Spleen (tissue), 11 donors: ENCODE measurements at regions not wholly inside any gene's neighbourhood (a gene's known extent, or its start where the extent isn't known, plus 50 kb on each side); places are given as distances from the start of the nearest gene placed in this dataset.

ENCODE experiments used
- DNase-seq: peaks from one replicate; pipeline ENCODE4 v3.0.0-alpha.2; 2020
- H3K27ac ChIP-seq, 8 donors: fragments of 200-600 bp; sonication (generic) in 7 of 8; 1 replicate in 4 of 8; 2 replicates in 4 of 8; pipeline versions ENCODE4 v1.5.0 to v1.8.0; 2016 to 2021; ENCODE audit warnings: inconsistent platforms in 4 of 8, mild to moderate bottlenecking in 4 of 8, moderate library complexity in 1 of 8
- H3K27me3 ChIP-seq, 7 donors: fragments of 200-600 bp; sonication (generic) in 6 of 7; replicated peaks in 1 of 7; 1 replicate in 4 of 7; 2 replicates in 3 of 7; pipeline versions ENCODE4 v1.5.0 to v1.8.0; 2016 to 2021; ENCODE audit warnings: inconsistent platforms in 3 of 7, mild to moderate bottlenecking in 1 of 7
- H3K36me3 ChIP-seq, 6 donors: fragments of 200-600 bp; sonication (generic) in 5 of 6; 1 replicate in 4 of 6; 2 replicates in 2 of 6; pipeline versions ENCODE4 v1.5.0 to v1.8.0; 2016 to 2021; ENCODE audit warnings: inconsistent platforms in 2 of 6
- H3K4me1 ChIP-seq, 6 donors: fragments of 200-600 bp; sonication (generic) in 5 of 6; 1 replicate in 3 of 6; 2 replicates in 3 of 6; pipeline versions ENCODE4 v1.5.0 to v1.8.0; 2016 to 2021; ENCODE audit warnings: inconsistent platforms in 3 of 6
- H3K4me3 ChIP-seq, 8 donors: fragments of 200-600 bp; sonication (generic) in 7 of 8; 1 replicate in 4 of 8; 2 replicates in 4 of 8; pipeline versions ENCODE4 v1.5.0 to v1.8.0; 2016 to 2021; ENCODE audit warnings: inconsistent platforms in 4 of 8, mild to moderate bottlenecking in 4 of 8, moderate library complexity in 2 of 8
- H3K9me3 ChIP-seq, 8 donors: fragments of 200-600 bp; sonication (generic) in 7 of 8; 1 replicate in 4 of 8; 2 replicates in 4 of 8; pipeline versions ENCODE4 v1.5.0 to v1.8.0; 2016 to 2021; ENCODE audit warnings: inconsistent platforms in 4 of 8
- POLR2A ChIP-seq, 3 donors: fragments of 450-650 bp; IDR thresholded peaks; one replicate each; pipeline ENCODE4 v1.5.1; 2017; ENCODE audit warnings: antibody characterized with exemption in 3 of 3, mild to moderate bottlenecking in 1 of 3
- POLR2AphosphoS5 ChIP-seq, 3 donors: sonication (generic); formaldehyde crosslinking; IDR thresholded peaks; one replicate each; pipeline ENCODE4 v1.5.1; 2017; ENCODE audit warnings: antibody characterized with exemption in 3 of 3
- WGBS, 5 donors: extraction: QIAGEN DNeasy Blood & Tissue Kit in 3 of 5; methylation state at CpG; one replicate each; pipeline versions ENCODE4 v1.1.5 to v1.1.7; 2013 to 2018; 5-methylcytosine and 5-hydroxymethylcytosine counted together
- intact Hi-C: fragments of 100-400 bp; cut with DNase I; formaldehyde crosslinking; loops from one replicate; pipeline ENCODE4 v1.15.0; 2023; ENCODE audit warnings: low total_unique reads
- TF ChIP-seq, protein P1 (sequence below), 11 experiments: fragments of 200-600 bp in 7 of 11; fragments of 450-650 bp in 4 of 11; sonication (generic) in 4 of 11; IDR thresholded peaks in 8 of 11; conservative IDR thresholded peaks in 3 of 11; 1 replicate in 7 of 11; 2 replicates in 4 of 11; pipeline versions ENCODE4 v1.4.0 to v1.8.0; 2016 to 2021; ENCODE audit warnings: antibody characterized with exemption in 11 of 11, inconsistent platforms in 4 of 11, mild to moderate bottlenecking in 1 of 11
- donor health status: healthy with polysubstance abuse.
- donor health status: DM: no; HTN: no; CAD: no; lungs with moderate emphysema.
- donor health status: DM: no; HTN: no; CAD: no.
- donor health status: Bipolar disorder and iron deficiency.
- donor health status: healthy.
- donor health status: DM: no; HTN: no; CAD: no.
- donor health status: DM: yes; HTN: yes; CAD: no.

DNA sequence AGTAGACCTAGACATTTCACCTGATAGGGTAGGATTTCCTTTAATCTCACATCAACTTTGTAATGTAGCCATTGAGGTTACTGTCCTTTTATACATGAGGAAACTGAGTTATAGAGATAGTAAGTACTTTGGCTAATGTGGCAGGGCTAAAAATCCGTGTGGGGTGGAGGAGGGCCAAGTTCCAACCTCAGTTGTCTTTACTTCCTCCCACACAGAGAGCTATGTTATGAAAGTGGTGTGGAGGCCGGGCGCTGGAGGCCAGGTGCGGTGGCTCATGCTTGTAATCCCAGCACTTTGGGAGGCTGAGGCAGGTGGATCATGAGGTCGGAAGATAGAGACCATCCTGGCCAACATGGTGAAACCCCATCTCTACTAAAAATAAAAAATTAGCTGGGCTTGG is 173.3 kb downstream of the PALM2AKAP2 start:
- 77 to 90% (median 80%) methylated on average over 5 of the region's 5 CpGs for whole genome bisulfite sequencing, 5 donors
- H3K4me3 ChIP-seq: no peak overlapping the region
- no peaks in the 10 kb centered on the region for H3K9me3 ChIP-seq
- H3K4me1 ChIP-seq: peaks cover 0 to 18% (median 0%) of the 10 kb centered on the region in 6 donors
- no peaks in the 10 kb centered on the region for H3K27me3 ChIP-seq
- no peak overlapping the region for H3K27ac ChIP-seq
- TF ChIP-seq POLR2AphosphoS5 (IDR thresholded peaks at IDR 0.05) (no peak), POLR2A (IDR thresholded peaks at IDR 0.05) (no peak)
- TF ChIP-seq, protein P1, sequence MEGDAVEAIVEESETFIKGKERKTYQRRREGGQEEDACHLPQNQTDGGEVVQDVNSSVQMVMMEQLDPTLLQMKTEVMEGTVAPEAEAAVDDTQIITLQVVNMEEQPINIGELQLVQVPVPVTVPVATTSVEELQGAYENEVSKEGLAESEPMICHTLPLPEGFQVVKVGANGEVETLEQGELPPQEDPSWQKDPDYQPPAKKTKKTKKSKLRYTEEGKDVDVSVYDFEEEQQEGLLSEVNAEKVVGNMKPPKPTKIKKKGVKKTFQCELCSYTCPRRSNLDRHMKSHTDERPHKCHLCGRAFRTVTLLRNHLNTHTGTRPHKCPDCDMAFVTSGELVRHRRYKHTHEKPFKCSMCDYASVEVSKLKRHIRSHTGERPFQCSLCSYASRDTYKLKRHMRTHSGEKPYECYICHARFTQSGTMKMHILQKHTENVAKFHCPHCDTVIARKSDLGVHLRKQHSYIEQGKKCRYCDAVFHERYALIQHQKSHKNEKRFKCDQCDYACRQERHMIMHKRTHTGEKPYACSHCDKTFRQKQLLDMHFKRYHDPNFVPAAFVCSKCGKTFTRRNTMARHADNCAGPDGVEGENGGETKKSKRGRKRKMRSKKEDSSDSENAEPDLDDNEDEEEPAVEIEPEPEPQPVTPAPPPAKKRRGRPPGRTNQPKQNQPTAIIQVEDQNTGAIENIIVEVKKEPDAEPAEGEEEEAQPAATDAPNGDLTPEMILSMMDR (IDR thresholded peaks at IDR 0.05 in 8 of 11, conservative IDR thresholded peaks at IDR 0.05 in 3 of 11): no peak
- no peak for DNase-seq
- H3K36me3 ChIP-seq: no peaks in the 10 kb centered on the region
- intact Hi-C loops: no loop called here

DNA sequence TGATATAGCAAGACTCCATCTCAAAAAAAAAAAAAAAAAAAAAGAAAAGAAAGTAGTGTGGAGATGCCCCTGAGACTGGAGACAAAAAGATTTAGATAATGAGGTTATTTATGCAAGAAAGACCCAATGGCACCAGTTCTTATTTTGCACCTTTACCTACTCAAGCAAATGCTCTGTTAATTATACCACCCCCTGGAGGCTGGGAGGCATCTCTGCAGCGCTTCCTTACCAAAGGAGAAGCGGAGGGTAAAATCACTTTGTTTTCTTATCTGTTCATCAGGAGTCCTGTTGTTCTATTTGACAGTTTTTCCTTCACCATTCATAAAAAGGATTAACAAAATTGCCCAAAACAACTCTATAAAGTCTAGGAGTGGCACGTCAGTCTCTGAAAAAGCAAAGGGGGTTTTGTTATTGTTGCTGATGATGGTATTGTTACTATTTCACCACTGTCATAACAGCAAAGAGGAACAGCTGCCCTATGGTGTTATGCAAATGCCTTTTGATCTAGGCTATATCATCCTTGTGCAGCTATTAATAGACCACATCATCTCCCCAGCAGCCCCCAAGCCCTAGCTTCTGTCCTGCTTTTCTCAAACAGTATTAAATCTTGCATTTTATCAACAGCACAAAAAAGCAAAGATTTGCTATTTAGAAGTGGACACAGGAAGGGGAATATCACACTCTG is 174.0 kb downstream of the PALM2AKAP2 start:
- H3K36me3 ChIP-seq: no peaks in the 10 kb centered on the region
- no peak overlapping the region for H3K27ac ChIP-seq
- no peaks in the 10 kb centered on the region for H3K27me3 ChIP-seq
- intact Hi-C loops: no loop called here
- H3K4me3 ChIP-seq: no peak overlapping the region
- peaks cover 0 to 18% (median 0%) of the 10 kb centered on the region in 6 donors for H3K4me1 ChIP-seq
- no peaks in the 10 kb centered on the region for H3K9me3 ChIP-seq
- WGBS, 5 donors: 84 to 92% (median 90%) methylated on average over 3 of the region's 3 CpGs
- TF ChIP-seq POLR2A (IDR thresholded peaks at IDR 0.05) (no peak), POLR2AphosphoS5 (IDR thresholded peaks at IDR 0.05) (no peak)
- TF ChIP-seq, protein P1 (IDR thresholded peaks at IDR 0.05 in 8 of 11, conservative IDR thresholded peaks at IDR 0.05 in 3 of 11): no peak
- DNase-seq: no peak

DNA sequence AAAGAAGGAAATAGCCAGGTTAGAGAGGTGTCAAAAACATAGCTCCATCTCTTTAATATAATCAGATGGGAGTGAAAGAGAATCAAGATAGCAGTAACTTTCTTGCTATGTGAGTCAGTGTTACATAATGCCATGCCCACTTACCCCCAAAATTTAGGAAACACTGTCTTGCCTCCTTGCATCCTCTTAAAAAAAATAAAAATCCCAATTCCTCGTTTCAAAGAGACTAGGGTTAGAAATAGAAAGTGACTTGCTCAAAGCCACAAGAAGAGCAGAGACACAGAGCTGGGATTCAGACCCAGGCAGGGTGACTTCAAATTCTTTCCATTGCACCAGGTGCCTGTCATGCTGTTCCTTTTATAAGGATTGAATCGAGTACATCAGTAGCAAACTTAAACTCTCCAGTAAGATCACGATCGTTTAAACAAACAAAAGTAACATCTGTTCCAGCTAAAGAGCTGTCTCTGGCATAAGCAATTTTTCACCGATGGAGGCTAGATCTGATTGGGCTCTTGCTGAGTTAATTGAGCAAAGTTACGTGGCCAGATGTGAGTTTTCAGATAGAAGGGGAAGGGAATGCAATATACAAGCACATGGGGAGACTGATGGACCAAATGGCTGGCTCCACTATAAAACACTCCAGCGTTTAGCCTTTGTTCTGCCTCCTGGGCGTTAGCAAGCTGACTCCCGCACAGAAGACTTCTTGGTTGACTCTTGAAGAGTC is 176.9 kb downstream of the PALM2AKAP2 start:
- intact Hi-C loops: no loop called here
- no peaks in the 10 kb centered on the region for H3K9me3 ChIP-seq
- no peaks in the 10 kb centered on the region for H3K27me3 ChIP-seq
- H3K27ac ChIP-seq: no peak overlapping the region
- H3K4me1 ChIP-seq: peaks cover 0 to 18% (median 0%) of the 10 kb centered on the region in 6 donors
- no peaks in the 10 kb centered on the region for H3K36me3 ChIP-seq
- 45 to 56% (median 50%) methylated on average over 9 of the region's 9 CpGs for WGBS, 5 donors
- no peak overlapping the region for H3K4me3 ChIP-seq
- no peak for DNase-seq
- TF ChIP-seq, protein P1 (IDR thresholded peaks at IDR 0.05 in 8 of 11, conservative IDR thresholded peaks at IDR 0.05 in 3 of 11): no peak
- TF ChIP-seq POLR2AphosphoS5 (IDR thresholded peaks at IDR 0.05): no peak

DNA sequence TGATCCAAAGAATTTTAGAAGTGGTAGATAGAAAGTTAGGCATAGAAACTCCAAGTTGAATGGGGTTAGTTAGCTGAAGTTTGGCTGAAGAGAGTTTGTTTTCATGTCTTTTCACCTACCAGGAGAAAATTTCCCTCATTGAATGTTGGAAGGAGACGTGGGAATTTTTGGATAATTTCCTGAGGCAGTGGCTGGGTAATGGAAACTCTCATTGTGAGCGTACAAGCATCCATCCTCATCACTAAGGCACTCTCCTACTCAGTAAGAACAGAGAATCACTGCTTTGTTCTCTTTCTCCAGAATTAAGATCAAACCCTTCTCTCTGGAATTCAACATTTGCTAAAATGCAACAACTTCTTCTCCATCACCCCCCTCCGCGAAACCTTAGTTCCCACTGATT is 179.7 kb downstream of the PALM2AKAP2 start:
- Histone ChIP-seq H3K4me1 (peaks cover 0 to 26% (median 2%) of the 10 kb centered on the region in 6 donors), H3K27me3 (no peaks in the 10 kb centered on the region), H3K27ac (no peak overlapping the region), H3K36me3 (no peaks in the 10 kb centered on the region), H3K4me3 (no peak overlapping the region), H3K9me3 (no peaks in the 10 kb centered on the region)
- no peak for DNase-seq
- intact Hi-C loops: loop anchor here (10.0 kb wide), 1 partner anchor 85 kb away; no protein-coding TSS in a partner anchor
- TF ChIP-seq POLR2AphosphoS5 (IDR thresholded peaks at IDR 0.05) (no peak), POLR2A (IDR thresholded peaks at IDR 0.05) (no peak)
- TF ChIP-seq, protein P1 (IDR thresholded peaks at IDR 0.05 in 8 of 11, conservative IDR thresholded peaks at IDR 0.05 in 3 of 11): no peak
- 89 to 97% (median 93%) methylated on average over 4 of the region's 4 CpGs for WGBS, 5 donors
